AG04449 (cell line): ENCODE measurements at regions not wholly inside any gene's neighbourhood (a gene's known extent, or its start where the extent isn't known, plus 50 kb on each side); places are given as distances from the start of the nearest gene placed in this dataset.

Source experiments
- CTCF ChIA-PET: fragments of 350-600 bp; formaldehyde crosslinking; extraction: SDS; loops from one replicate; lab custom pipeline; 2021; ENCODE audit warnings: antibody characterized with exemption; lab: Yijun Ruan, JAX
- POLR2A ChIA-PET: fragments of 400-600, 350-600 bp; formaldehyde crosslinking; extraction: SDS; loops from one replicate; lab custom pipeline; 2020; ENCODE audit warnings: antibody characterized with exemption, inconsistent platforms; lab: Yijun Ruan, JAX
- DNase-seq: peaks from one replicate; pipeline ENCODE4 v3.0.0-alpha.2; 2010; ENCODE audit warnings: low read depth, low spot score
- H3K4me3 ChIP-seq: 2 replicates; pipeline ENCODE4 v1.5.1; 2011; ENCODE audit warnings: low read depth, mild to moderate bottlenecking, control low read depth, low read length
- TF ChIP-seq, protein P1 (sequence below): IDR thresholded peaks from one replicate; pipeline ENCODE4 v1.5.1; 2011; ENCODE audit warnings: mild to moderate bottlenecking, moderate library complexity, low read length, control low read depth, inconsistent platforms; ENCODE audit not compliant: insufficient read depth; ENCODE audit errors: missing control alignments

GRCh38 chrX:44036336-44036735 is 63.1 kb upstream of the NDP start:
- peak; percentile 29 for DNase-seq
- POLR2A ChIA-PET = no interaction called here
- CTCF ChIA-PET = interaction anchor here (4.4 kb wide), 1 partner anchor 11 kb away, joined by 21 read pairs; no protein-coding TSS in a partner anchor
- no peak overlapping the region for H3K4me3 ChIP-seq
- TF ChIP-seq, protein P1, sequence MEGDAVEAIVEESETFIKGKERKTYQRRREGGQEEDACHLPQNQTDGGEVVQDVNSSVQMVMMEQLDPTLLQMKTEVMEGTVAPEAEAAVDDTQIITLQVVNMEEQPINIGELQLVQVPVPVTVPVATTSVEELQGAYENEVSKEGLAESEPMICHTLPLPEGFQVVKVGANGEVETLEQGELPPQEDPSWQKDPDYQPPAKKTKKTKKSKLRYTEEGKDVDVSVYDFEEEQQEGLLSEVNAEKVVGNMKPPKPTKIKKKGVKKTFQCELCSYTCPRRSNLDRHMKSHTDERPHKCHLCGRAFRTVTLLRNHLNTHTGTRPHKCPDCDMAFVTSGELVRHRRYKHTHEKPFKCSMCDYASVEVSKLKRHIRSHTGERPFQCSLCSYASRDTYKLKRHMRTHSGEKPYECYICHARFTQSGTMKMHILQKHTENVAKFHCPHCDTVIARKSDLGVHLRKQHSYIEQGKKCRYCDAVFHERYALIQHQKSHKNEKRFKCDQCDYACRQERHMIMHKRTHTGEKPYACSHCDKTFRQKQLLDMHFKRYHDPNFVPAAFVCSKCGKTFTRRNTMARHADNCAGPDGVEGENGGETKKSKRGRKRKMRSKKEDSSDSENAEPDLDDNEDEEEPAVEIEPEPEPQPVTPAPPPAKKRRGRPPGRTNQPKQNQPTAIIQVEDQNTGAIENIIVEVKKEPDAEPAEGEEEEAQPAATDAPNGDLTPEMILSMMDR = no peak

DNA sequence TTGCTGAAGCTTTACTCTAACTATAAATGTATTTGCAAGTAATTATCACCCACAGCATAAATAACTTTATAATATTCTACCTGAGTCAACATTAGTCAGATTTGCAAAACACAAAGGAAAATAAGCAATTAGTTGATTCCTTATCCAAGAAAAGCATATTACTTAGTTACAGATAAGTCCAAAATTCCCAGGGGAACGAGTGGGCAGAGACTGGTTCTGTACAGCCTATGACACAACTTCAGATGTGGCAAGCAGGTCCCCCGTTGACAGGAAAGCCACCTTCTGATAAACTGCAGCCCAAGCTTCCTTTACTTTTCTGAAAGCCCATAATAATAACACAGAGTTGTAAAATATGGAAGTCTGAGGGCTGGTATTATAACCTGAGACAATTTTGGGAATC is 62.4 kb upstream of the NDP start:
- ChIA-PET CTCF (interaction anchor here (4.4 kb wide), 1 partner anchor 11 kb away, joined by 21 read pairs; no protein-coding TSS in a partner anchor), POLR2A (no interaction called here)
- no peak for DNase-seq
- TF ChIP-seq, protein P1 = no peak
- H3K4me3 ChIP-seq = no peak overlapping the region

- DNase-seq = no peak
- ChIA-PET CTCF (interaction anchor here (1.5 kb wide), 1 partner anchor 74 kb away, joined by 4 read pairs; no protein-coding TSS in a partner anchor), POLR2A (no interaction called here)
- H3K4me3 ChIP-seq = no peak overlapping the region
- TF ChIP-seq, protein P1 = no peak
Measured at GRCh38 chrX:44032479-44032878, 59.3 kb upstream of the NDP start.

- ChIA-PET CTCF (interaction anchor here (0.9 to 3.9 kb wide), 8 partner anchors 9 to 218 kb away, joined by 3 to 55 read pairs (median 6); no protein-coding TSS in a partner anchor), POLR2A (interaction anchor here (0.8 kb wide), 1 partner anchor 55 kb away, joined by 3 read pairs; no protein-coding TSS in a partner anchor)
- TF ChIP-seq, protein P1 = no peak
- H3K4me3 ChIP-seq = no peak overlapping the region
- no peak for DNase-seq
Measured at GRCh38 chrX:44025555-44025954, 52.4 kb upstream of the NDP start.
